Adrenal gland (tissue), 5 donors: ENCODE measurements at regions not wholly inside any gene's neighbourhood (a gene's known extent, or its start where the extent isn't known, plus 50 kb on each side); places are given as distances from the start of the nearest gene placed in this dataset.

Experiments used
- POLR2A ChIP-seq, 2 donors: fragments of 450-650 bp; IDR thresholded peaks; one replicate each; pipeline ENCODE4 v1.6.1; 2017; ENCODE audit warnings: antibody characterized with exemption in 2 of 2, mild to moderate bottlenecking in 2 of 2, moderate library complexity in 1 of 2
- TF ChIP-seq, protein P1 (sequence below), 6 experiments: fragments of 450-650 bp in 4 of 6; fragments of 200-600 bp in 2 of 6; sonication (generic) in 1 of 6; IDR thresholded peaks; 1 replicate in 5 of 6; 2 replicates in 1 of 6; pipeline versions ENCODE4 v1.5.1 to v1.8.0; 2016 to 2021; ENCODE audit warnings: antibody characterized with exemption in 6 of 6, mild to moderate bottlenecking in 2 of 6, moderate library complexity in 1 of 6
- donor health status: DM: no; HTN: no; CAD: no.

DNA sequence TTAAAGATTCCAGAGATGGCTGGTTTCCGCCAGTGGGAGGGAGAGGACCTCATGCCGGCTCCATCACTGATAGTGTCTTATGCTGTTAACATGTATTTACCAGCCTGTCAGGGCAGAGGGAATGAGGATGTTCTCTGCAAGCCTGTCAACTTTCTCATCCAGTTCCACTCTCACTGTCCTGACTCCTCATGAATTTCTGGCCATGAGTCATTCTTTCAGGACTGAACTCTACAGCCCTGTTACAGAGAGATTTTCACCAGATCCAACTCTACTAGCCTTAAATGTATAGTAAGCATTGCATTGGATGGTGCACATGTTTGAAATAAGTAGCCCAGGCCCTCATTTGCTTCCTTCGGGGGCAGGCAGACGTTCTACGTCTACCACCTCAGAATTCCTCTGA, 387.7 kb downstream of the TMEM135 start:
- TF ChIP-seq, protein P1, sequence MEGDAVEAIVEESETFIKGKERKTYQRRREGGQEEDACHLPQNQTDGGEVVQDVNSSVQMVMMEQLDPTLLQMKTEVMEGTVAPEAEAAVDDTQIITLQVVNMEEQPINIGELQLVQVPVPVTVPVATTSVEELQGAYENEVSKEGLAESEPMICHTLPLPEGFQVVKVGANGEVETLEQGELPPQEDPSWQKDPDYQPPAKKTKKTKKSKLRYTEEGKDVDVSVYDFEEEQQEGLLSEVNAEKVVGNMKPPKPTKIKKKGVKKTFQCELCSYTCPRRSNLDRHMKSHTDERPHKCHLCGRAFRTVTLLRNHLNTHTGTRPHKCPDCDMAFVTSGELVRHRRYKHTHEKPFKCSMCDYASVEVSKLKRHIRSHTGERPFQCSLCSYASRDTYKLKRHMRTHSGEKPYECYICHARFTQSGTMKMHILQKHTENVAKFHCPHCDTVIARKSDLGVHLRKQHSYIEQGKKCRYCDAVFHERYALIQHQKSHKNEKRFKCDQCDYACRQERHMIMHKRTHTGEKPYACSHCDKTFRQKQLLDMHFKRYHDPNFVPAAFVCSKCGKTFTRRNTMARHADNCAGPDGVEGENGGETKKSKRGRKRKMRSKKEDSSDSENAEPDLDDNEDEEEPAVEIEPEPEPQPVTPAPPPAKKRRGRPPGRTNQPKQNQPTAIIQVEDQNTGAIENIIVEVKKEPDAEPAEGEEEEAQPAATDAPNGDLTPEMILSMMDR (IDR thresholded peaks at IDR 0.05), result no peak
- no peak for TF ChIP-seq POLR2A (IDR thresholded peaks at IDR 0.05)
